ENCODE measurements at regions not wholly inside any gene's neighbourhood (a gene's known extent, or its start where the extent isn't known, plus 50 kb on each side); places are given as distances from the start of the nearest gene placed in this dataset.

DNA sequence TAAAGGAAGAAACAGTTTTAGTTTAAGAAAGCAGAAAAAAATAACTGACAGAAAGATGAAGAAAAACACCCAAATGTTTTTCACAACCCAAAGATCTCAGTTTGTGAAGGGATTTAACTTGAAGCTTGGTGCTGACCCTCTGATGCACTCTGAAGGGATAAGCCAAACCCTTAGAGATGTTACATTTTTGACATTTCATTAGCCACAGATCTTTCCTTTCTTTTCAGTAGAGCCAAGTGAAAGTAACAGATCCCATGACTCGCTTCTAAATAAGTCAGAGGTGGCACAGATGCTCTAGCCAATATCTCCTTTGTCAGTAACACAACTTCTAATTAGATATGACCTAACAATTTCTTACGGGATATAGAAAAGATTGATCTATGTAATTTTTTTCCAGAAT, 394.5 kb upstream of the EDIL3 start:
- no peak for TF ChIP-seq EZH2 (IDR thresholded peaks at IDR 0.05; ENCODE audit: borderline replicate concordance)
- TF ChIP-seq, protein P1, sequence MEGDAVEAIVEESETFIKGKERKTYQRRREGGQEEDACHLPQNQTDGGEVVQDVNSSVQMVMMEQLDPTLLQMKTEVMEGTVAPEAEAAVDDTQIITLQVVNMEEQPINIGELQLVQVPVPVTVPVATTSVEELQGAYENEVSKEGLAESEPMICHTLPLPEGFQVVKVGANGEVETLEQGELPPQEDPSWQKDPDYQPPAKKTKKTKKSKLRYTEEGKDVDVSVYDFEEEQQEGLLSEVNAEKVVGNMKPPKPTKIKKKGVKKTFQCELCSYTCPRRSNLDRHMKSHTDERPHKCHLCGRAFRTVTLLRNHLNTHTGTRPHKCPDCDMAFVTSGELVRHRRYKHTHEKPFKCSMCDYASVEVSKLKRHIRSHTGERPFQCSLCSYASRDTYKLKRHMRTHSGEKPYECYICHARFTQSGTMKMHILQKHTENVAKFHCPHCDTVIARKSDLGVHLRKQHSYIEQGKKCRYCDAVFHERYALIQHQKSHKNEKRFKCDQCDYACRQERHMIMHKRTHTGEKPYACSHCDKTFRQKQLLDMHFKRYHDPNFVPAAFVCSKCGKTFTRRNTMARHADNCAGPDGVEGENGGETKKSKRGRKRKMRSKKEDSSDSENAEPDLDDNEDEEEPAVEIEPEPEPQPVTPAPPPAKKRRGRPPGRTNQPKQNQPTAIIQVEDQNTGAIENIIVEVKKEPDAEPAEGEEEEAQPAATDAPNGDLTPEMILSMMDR (IDR thresholded peaks at IDR 0.05; ENCODE audit: poor library complexity) = no peak
- TF ChIP-seq EZH2phosphoT487 (IDR thresholded peaks at IDR 0.05; ENCODE audit: low read depth, severe bottlenecking, unreplicated experiment) = no peak

All from hepatocyte (in vitro differentiated cells).